Body of pancreas (tissue), 4 donors: ENCODE measurements at regions not wholly inside any gene's neighbourhood (a gene's known extent, or its start where the extent isn't known, plus 50 kb on each side); places are given as distances from the start of the nearest gene placed in this dataset.

Experiments
- ATAC-seq: fragments of 150-250 bp; one replicate; pipeline ENCODE4 v1.9.1; 2016
- DNase-seq, 4 donors: peaks; one replicate each; pipeline ENCODE4 v3.0.0-alpha.2; 2019
- H3K27ac ChIP-seq, 4 donors: fragments of 200-600 bp; sonication (generic); 1 replicate in 3 of 4; 2 replicates in 1 of 4; pipeline versions ENCODE4 v1.5.1 to v1.6.1; 2016 to 2019; ENCODE audit warnings: mild to moderate bottlenecking in 1 of 4, mixed read lengths in 1 of 4, moderate library complexity in 1 of 4
- H3K27me3 ChIP-seq, 2 donors: fragments of 200-600 bp; sonication (generic); one replicate each; pipeline ENCODE4 v1.6.0; 2016; ENCODE audit warnings: mild to moderate bottlenecking in 1 of 2
- H3K36me3 ChIP-seq, 2 donors: fragments of 200-600 bp; sonication (generic); replicated peaks in 1 of 2; 2 replicates each; pipeline ENCODE4 v1.5.1; 2016; ENCODE audit warnings: low read depth in 2 of 2; ENCODE audit not compliant: insufficient read depth in 1 of 2
- H3K4me1 ChIP-seq: fragments of 200-600 bp; sonication (generic); one replicate; pipeline ENCODE4 v1.6.0; 2016
- H3K4me3 ChIP-seq, 2 donors: fragments of 200-600 bp; sonication (generic); 1 replicate in 1 of 2; 2 replicates in 1 of 2; pipeline ENCODE4 v1.5.1; 2016 to 2019
- H3K9me3 ChIP-seq, 3 donors: fragments of 200-600 bp; sonication (generic); 1 replicate in 2 of 3; 2 replicates in 1 of 3; pipeline ENCODE4 v1.5.1; 2016
- CTCF ChIP-seq, 7 experiments: fragments of 450-650 bp in 4 of 7; fragments of 200-600 bp in 3 of 7; sonication (generic) in 3 of 7; IDR thresholded peaks; one replicate each; pipeline ENCODE4 v1.5.1; 2016 to 2019; ENCODE audit warnings: antibody characterized with exemption in 7 of 7
- POLR2A ChIP-seq, 3 donors: fragments of 450-650 bp; IDR thresholded peaks; one replicate each; pipeline ENCODE4 v1.6.1; 2016; ENCODE audit warnings: antibody characterized with exemption in 3 of 3, mild to moderate bottlenecking in 2 of 3
- WGBS, 2 donors: methylation state at CpG; one replicate each; pipeline ENCODE4 v1.1.5; 2017; 5-methylcytosine and 5-hydroxymethylcytosine counted together
- intact Hi-C: fragments of 100-400 bp; cut with DNase I; formaldehyde crosslinking; loops from one replicate; pipeline ENCODE4 v1.15.1; 2023

- no peaks in the 10 kb centered on the region for H3K4me1 ChIP-seq
- no peak overlapping the region for H3K4me3 ChIP-seq
- intact Hi-C loops = no loop called here
- no peak overlapping the region for H3K27ac ChIP-seq
- H3K36me3 ChIP-seq = no peaks in the 10 kb centered on the region
- WGBS, 2 donors = 36 to 38% methylated on average over 1 of the region's 1 CpG
- no peaks in the 10 kb centered on the region for H3K9me3 ChIP-seq
- TF ChIP-seq POLR2A (IDR thresholded peaks at IDR 0.05) (no peak), CTCF (IDR thresholded peaks at IDR 0.05) (no peak)
- ATAC-seq (no peak), DNase-seq (no peak)
- no peaks in the 10 kb centered on the region for H3K27me3 ChIP-seq
These were observed 640.9 kb upstream of the PLXNA2 start for GRCh38 chr1:208885060-208885459.

- ATAC-seq (no peak), DNase-seq (no peak)
- TF ChIP-seq POLR2A (IDR thresholded peaks at IDR 0.05) = no peak
- TF ChIP-seq CTCF (IDR thresholded peaks at IDR 0.05) = no peak
These were observed 641.5 kb upstream of the PLXNA2 start for GRCh38 chr1:208885650-208886049.

GRCh38 chr1:208888376-208888775 lies 644.2 kb upstream of the PLXNA2 start:
- Histone ChIP-seq H3K4me1 (no peaks in the 10 kb centered on the region), H3K27ac (no peak overlapping the region), H3K27me3 (no peaks in the 10 kb centered on the region), H3K36me3 (no peaks in the 10 kb centered on the region), H3K9me3 (no peaks in the 10 kb centered on the region), H3K4me3 (no peak overlapping the region)
- TF ChIP-seq POLR2A (IDR thresholded peaks at IDR 0.05) (no peak), CTCF (IDR thresholded peaks at IDR 0.05) (no peak)
- intact Hi-C loops = no loop called here
- DNase-seq (no peak), ATAC-seq (no peak)
- WGBS, 2 donors = 83 to 84% methylated on average over 2 of the region's 2 CpGs

More at GRCh38 chr1:208885650-208886049, 641.5 kb upstream of the PLXNA2 start:
- Histone ChIP-seq H3K4me3 (no peak overlapping the region), H3K36me3 (no peaks in the 10 kb centered on the region), H3K9me3 (no peaks in the 10 kb centered on the region), H3K4me1 (no peaks in the 10 kb centered on the region), H3K27ac (no peak overlapping the region), H3K27me3 (no peaks in the 10 kb centered on the region)
- 66 to 71% methylated on average over 4 of the region's 4 CpGs for WGBS, 2 donors
- intact Hi-C loops = no loop called here

- no peaks in the 10 kb centered on the region for H3K9me3 ChIP-seq
- TF ChIP-seq CTCF (IDR thresholded peaks at IDR 0.05) = no peak
- no peak for TF ChIP-seq POLR2A (IDR thresholded peaks at IDR 0.05)
- no peak overlapping the region for H3K4me3 ChIP-seq
- no peak for DNase-seq
- H3K27ac ChIP-seq = no peak overlapping the region
- no peaks in the 10 kb centered on the region for H3K4me1 ChIP-seq
- ATAC-seq = no peak
- WGBS, 2 donors = 68 to 73% methylated on average over 6 of the region's 6 CpGs
- intact Hi-C loops = no loop called here
- no peaks in the 10 kb centered on the region for H3K36me3 ChIP-seq
- no peaks in the 10 kb centered on the region for H3K27me3 ChIP-seq
These were observed 648.0 kb upstream of the PLXNA2 start for GRCh38 chr1:208892147-208892546.

- Histone ChIP-seq H3K36me3 (no peaks in the 10 kb centered on the region), H3K4me3 (no peak overlapping the region), H3K27ac (no peak overlapping the region), H3K9me3 (no peaks in the 10 kb centered on the region), H3K4me1 (no peaks in the 10 kb centered on the region), H3K27me3 (no peaks in the 10 kb centered on the region)
- DNase-seq = no peak
- no peak for ATAC-seq
- no peak for TF ChIP-seq POLR2A (IDR thresholded peaks at IDR 0.05)
- TF ChIP-seq CTCF (IDR thresholded peaks at IDR 0.05) = no peak
- intact Hi-C loops = no loop called here
- WGBS, 2 donors = 57 to 77% methylated on average over 3 of the region's 3 CpGs
These were observed 649.1 kb upstream of the PLXNA2 start for GRCh38 chr1:208893251-208893650.
